ENCODE measurements at regions not wholly inside any gene's neighbourhood (a gene's known extent, or its start where the extent isn't known, plus 50 kb on each side); places are given as distances from the start of the nearest gene placed in this dataset.
A peak's percentile ranks its signal among the peaks of the same experiment; 100 is the strongest.

DNA sequence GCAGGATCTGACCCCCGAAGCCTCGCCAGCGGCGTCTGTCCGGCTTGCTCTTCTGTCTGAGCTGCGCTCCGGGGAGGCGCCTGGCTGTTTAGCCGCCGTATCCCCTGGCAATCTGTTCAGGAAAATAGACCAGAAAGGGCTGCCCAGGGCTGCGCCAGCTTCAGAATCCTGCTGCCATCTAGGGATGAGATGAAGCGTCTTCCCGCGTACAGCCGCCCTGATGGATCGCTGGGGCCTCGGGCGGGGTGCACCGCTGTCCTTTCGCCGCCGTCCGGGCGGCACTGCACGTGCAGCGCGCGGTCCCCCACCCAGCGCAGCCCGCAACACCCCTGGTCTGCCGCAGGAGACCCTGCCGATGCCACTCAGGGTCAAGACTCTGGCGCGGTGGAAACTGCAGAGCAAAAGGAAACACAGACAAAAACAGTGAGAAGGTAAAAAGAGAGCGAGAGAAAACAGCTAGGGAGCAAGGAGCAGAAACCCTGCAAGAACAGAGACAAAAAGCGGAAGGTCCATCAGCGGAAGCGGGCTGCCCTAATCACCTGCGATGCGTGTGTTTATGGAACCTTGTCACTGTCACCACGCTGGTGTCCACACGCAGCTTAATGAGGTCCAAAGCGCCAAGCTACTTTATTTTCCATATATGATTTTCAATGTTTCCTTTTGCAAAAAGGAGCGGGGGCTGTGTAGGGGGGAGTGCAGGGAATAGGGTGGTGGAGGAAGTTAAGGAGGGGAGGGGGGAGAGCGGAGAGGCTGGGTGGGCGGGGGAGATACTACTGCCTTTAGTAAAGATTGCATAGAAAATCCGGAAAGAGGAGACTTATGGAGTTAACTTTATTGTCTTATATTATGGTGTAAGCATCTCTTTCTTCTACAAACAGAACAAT is 2113.3 kb upstream of the PIK3C3 start:
- no peak overlapping the region for H4K5ac ChIP-seq (ENCODE audit: insufficient read length, low read depth, low read length)
- H3K18ac ChIP-seq (ENCODE audit: extremely low read depth, low read length), result peak overlapping the region; percentile 34
- no peak overlapping the region for H3K23ac ChIP-seq (ENCODE audit: insufficient read length)
- H2BK15ac ChIP-seq (ENCODE audit: low read length), result no peak overlapping the region
- ChIA-PET POLR2A (ENCODE audit: partially characterized antibody) (no interaction called here), CTCF (ENCODE audit: partially characterized antibody) (interaction anchor here (0.7 to 2.2 kb wide), 9 partner anchors 9 to 572 kb away, joined by 3 to 8 read pairs (median 4); no protein-coding TSS in a partner anchor)
- H3K4me1 ChIP-seq (replicated peaks in 1 of 4; ENCODE audit: control insufficient read depth in 3 of 4, insufficient read depth in 4 of 4, low read length in 3 of 4), result peaks cover 2 to 12% (median 7%) of the 10 kb centered on the region in 4 experiments; a peak in 6 of 7 replicates
- no peaks in the 10 kb centered on the region for H3K36me3 ChIP-seq (ENCODE audit: control insufficient read depth in 2 of 4, insufficient read depth in 4 of 4, low read length in 3 of 4)
- H4K8ac ChIP-seq (ENCODE audit: extremely low read depth, insufficient read depth, low read length), result no peak overlapping the region
- no peak overlapping the region for H2BK20ac ChIP-seq (ENCODE audit: low read length)
- H2AFZ ChIP-seq (ENCODE audit: low read length), result peak overlapping the region; percentile 55
- H3K23me2 ChIP-seq (ENCODE audit: low read depth, low read length), result peaks cover 6% of the 10 kb centered on the region; the same call in 1 of the 2 replicates
- H4K20me1 ChIP-seq (replicated peaks in 1 of 2; ENCODE audit: control insufficient read depth in 1 of 2, insufficient read depth in 2 of 2, low read length in 2 of 2), result no peaks in the 10 kb centered on the region
- H3K14ac ChIP-seq (ENCODE audit: insufficient read length), result no peak overlapping the region
- H2BK5ac ChIP-seq (ENCODE audit: low read depth, low read length), result peak overlapping the region; percentile 40; the same call in 1 of the 2 replicates
- H3K4ac ChIP-seq (replicated peaks; ENCODE audit: insufficient read length, low read depth, low read length), result peak overlapping the region; percentile 13
- FAIRE-seq, result no peak
- H3K56ac ChIP-seq (replicated peaks; ENCODE audit: insufficient read length, low read depth, low read length), result peak overlapping the region; percentile 79
- no peak overlapping the region for H3K27ac ChIP-seq (ENCODE audit: low read depth, low read length)
- H3K9me3 ChIP-seq (ENCODE audit: insufficient read depth in 2 of 2, low read depth in 1 of 2, low read length in 1 of 2), result no peaks in the 10 kb centered on the region
- peak overlapping the region in 1 of 4 experiments; percentile 19; a peak in 3 of 7 replicates for H3K9ac ChIP-seq (replicated peaks in 1 of 4; ENCODE audit: extremely low read depth in 1 of 4, low read depth in 3 of 4, low read length in 3 of 4)
- peak overlapping the region; percentile 13 for H2BK120ac ChIP-seq (replicated peaks; ENCODE audit: low read depth, low read length)
- H4K91ac ChIP-seq (replicated peaks; ENCODE audit: insufficient read length, low read length), result peak overlapping the region; percentile 79
- H3K4me2 ChIP-seq (ENCODE audit: insufficient read depth in 1 of 2, low read depth in 2 of 2, low read length in 2 of 2), result peak overlapping the region; percentile 68 to 87
- peak overlapping the region; percentile 55 to 75 (median 64) for H3K4me3 ChIP-seq (ENCODE audit: extremely low read depth in 1 of 4, insufficient read depth in 2 of 4, low read depth in 3 of 4, low read length in 4 of 4)
- peak; percentile 43 to 73 for DNase-seq (ENCODE audit: low read depth in 1 of 2, low spot score in 2 of 2)
- peaks cover 0 to 8% (median 0%) of the 10 kb centered on the region in 4 experiments; a peak in 3 of 7 replicates for H3K27me3 ChIP-seq (replicated peaks in 1 of 4; ENCODE audit: control insufficient read depth in 3 of 4, extremely low read depth in 1 of 4, insufficient read depth in 3 of 4, low read length in 3 of 4)
- peak overlapping the region; percentile 60; the same call in 1 of the 2 replicates for H2BK12ac ChIP-seq (ENCODE audit: low read depth, low read length)
- no peaks in the 10 kb centered on the region for H3K79me1 ChIP-seq (ENCODE audit: low read depth, low read length)
- WGBS, 2 experiments (ENCODE audit: extremely low coverage in 1 of 2, insufficient coverage in 1 of 2, insufficient read length in 1 of 2, insufficient replicate concordance in 2 of 2, low coverage in 1 of 2, low lambda C conversion rate in 2 of 2, missing lambda C conversion rate in 1 of 2), result 4% methylated on average over 44 of the region's 47 CpGs; no CpG with 5 or more reads in 1 of the 2 experiments
- no peak overlapping the region for H2AK5ac ChIP-seq (ENCODE audit: low read depth, low read length)
- no peaks in the 10 kb centered on the region for H3K79me2 ChIP-seq (ENCODE audit: control insufficient read depth in 1 of 2, insufficient read depth in 2 of 2, low read length in 2 of 2)
- TF ChIP-seq NANOG (IDR thresholded peaks at IDR 0.05; ENCODE audit: insufficient read depth, low read depth, low read length, poor library complexity, severe bottlenecking), result no peak
- no peak for TF ChIP-seq CHD2 (IDR thresholded peaks at IDR 0.05; ENCODE audit: low read length)
- TF ChIP-seq KDM1A (IDR thresholded peaks at IDR 0.05; ENCODE audit: borderline replicate concordance, low read length), result no peak
- no peak for TF ChIP-seq JUND (IDR thresholded peaks at IDR 0.05; ENCODE audit: low read length)
- TF ChIP-seq EZH2 (IDR thresholded peaks at IDR 0.05; ENCODE audit: low read depth, low read length, severe bottlenecking), result no peak
- no peak for TF ChIP-seq SUZ12 (IDR thresholded peaks at IDR 0.05; ENCODE audit: low read length)
- TF ChIP-seq SIN3A (conservative IDR thresholded peaks at IDR 0.05 in 1 of 2, IDR thresholded peaks at IDR 0.05 in 1 of 2; ENCODE audit: low read depth in 1 of 2, low read length in 2 of 2), result 0 out of 4 replicates have a peak, but pooled peaks of 1 of the 2 experiments have one; percentile 29
- TF ChIP-seq, protein P1, sequence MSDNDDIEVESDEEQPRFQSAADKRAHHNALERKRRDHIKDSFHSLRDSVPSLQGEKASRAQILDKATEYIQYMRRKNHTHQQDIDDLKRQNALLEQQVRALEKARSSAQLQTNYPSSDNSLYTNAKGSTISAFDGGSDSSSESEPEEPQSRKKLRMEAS (IDR thresholded peaks at IDR 0.05), result peak; percentile 96
- TF ChIP-seq HDAC6 (IDR thresholded peaks at IDR 0.05; ENCODE audit: low read depth, low read length), result no peak
- TF ChIP-seq KDM4A (IDR thresholded peaks at IDR 0.05; ENCODE audit: low read depth, low read length, severe bottlenecking), result peak; percentile 84

All from H1 (cell line).